ENCODE measurements at regions not wholly inside any gene's neighbourhood (a gene's known extent, or its start where the extent isn't known, plus 50 kb on each side); places are given as distances from the start of the nearest gene placed in this dataset.

DNA sequence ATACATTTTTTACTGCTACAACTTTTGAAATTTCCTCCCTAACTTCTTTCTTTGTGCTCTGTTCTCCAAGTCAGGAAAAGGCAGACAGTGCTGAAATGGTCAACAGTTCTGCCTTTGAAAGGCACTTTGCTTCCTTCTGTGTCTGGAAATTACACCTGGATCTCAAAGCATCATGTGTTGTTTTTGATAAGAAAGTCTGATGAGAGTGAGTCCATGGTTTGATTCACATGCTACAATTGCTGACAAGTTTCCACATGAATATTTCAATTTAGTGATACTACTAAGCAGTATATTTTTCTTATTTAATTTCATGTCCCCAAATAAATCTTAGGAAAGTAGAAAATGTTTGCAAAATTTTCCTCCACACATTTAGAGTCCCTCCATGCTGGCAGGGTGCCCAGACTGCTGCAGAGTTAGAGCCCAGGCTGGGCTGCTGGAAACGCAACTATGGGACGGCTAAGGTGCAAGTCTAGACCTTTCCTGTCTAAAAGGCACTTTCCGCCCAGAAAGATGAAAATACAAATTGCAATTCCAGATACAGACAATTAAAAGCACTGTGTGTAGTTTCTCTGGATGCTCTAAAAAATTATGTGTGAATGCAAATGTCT, 96.6 kb upstream of the RUNX1 start:
- no TSS peak for BruUV-seq (replicated peaks)
- no peaks in the 10 kb centered on the region for H4K20me1 ChIP-seq (ENCODE audit: insufficient read depth, low read length)
- TF ChIP-seq, protein P1, sequence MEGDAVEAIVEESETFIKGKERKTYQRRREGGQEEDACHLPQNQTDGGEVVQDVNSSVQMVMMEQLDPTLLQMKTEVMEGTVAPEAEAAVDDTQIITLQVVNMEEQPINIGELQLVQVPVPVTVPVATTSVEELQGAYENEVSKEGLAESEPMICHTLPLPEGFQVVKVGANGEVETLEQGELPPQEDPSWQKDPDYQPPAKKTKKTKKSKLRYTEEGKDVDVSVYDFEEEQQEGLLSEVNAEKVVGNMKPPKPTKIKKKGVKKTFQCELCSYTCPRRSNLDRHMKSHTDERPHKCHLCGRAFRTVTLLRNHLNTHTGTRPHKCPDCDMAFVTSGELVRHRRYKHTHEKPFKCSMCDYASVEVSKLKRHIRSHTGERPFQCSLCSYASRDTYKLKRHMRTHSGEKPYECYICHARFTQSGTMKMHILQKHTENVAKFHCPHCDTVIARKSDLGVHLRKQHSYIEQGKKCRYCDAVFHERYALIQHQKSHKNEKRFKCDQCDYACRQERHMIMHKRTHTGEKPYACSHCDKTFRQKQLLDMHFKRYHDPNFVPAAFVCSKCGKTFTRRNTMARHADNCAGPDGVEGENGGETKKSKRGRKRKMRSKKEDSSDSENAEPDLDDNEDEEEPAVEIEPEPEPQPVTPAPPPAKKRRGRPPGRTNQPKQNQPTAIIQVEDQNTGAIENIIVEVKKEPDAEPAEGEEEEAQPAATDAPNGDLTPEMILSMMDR (conservative IDR thresholded peaks at IDR 0.05; ENCODE audit: low read length) = no peak
- TF ChIP-seq EZH2phosphoT487 (IDR thresholded peaks at IDR 0.05; ENCODE audit: borderline replicate concordance, low read depth, low read length) = no peak
- ChIA-PET POLR2A (no interaction called here), CTCF (ENCODE audit: unreplicated experiment) (no interaction called here)
- no peaks in the 10 kb centered on the region for H3K79me2 ChIP-seq (ENCODE audit: insufficient read depth, low read depth, low read length)
- H2AFZ ChIP-seq (ENCODE audit: low read length) = no peak overlapping the region
- no peaks in the 10 kb centered on the region; the same call in 1 of the 2 replicates for H3K9me3 ChIP-seq (ENCODE audit: low read length)
- no peak overlapping the region for H3K4me3 ChIP-seq (ENCODE audit: low read depth, low read length, poor library complexity, severe bottlenecking)
- no peaks in the 10 kb centered on the region for H3K9me2 ChIP-seq (ENCODE audit: insufficient read depth, low read length)
- H3K36me3 ChIP-seq (ENCODE audit: insufficient read depth, low read length) = no peaks in the 10 kb centered on the region
- no peak overlapping the region for H3K4me2 ChIP-seq (ENCODE audit: low read length)
- no peak for DNase-seq (ENCODE audit: low spot score)
- peaks cover 2% of the 10 kb centered on the region for H3K4me1 ChIP-seq (ENCODE audit: insufficient read depth, low read length, poor library complexity, severe bottlenecking)
- intact Hi-C loops (cut with micrococcal nuclease; ENCODE audit: unreplicated experiment) = no loop called here
- H3K27ac ChIP-seq (ENCODE audit: low read depth, low read length, poor library complexity, severe bottlenecking) = no peak overlapping the region

DNA sequence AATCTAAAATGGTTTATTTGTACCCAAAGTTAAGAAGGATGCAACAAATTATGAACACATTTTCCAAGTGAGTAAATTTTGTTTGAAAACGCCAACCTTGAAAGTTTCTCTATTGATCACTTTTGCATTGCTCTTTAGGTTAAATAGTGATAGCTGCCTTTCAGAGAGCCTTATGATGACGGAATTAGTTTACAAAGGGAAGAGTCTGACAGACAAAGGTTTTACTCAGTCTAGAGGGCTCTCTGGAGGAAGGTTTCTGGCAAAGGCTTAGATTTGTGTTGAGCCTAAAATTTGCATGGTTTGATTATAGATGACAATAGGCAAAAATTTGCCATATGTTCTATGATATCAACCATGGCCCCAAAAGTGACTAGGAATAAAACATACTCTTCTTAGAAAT, 95.9 kb upstream of the RUNX1 start:
- Histone ChIP-seq H3K36me3 (ENCODE audit: insufficient read depth, low read length) (no peaks in the 10 kb centered on the region), H3K27ac (ENCODE audit: low read depth, low read length, poor library complexity, severe bottlenecking) (no peak overlapping the region), H3K4me1 (ENCODE audit: insufficient read depth, low read length, poor library complexity, severe bottlenecking) (peaks cover 4% of the 10 kb centered on the region), H3K79me2 (ENCODE audit: insufficient read depth, low read depth, low read length) (no peaks in the 10 kb centered on the region), H4K20me1 (ENCODE audit: insufficient read depth, low read length) (no peaks in the 10 kb centered on the region), H2AFZ (ENCODE audit: low read length) (no peak overlapping the region), H3K4me2 (ENCODE audit: low read length) (no peak overlapping the region), H3K4me3 (ENCODE audit: low read depth, low read length, poor library complexity, severe bottlenecking) (no peak overlapping the region), H3K9me2 (ENCODE audit: insufficient read depth, low read length) (no peaks in the 10 kb centered on the region), H3K9me3 (ENCODE audit: low read length) (no peaks in the 10 kb centered on the region)
- no TSS peak for BruUV-seq (replicated peaks)
- ChIA-PET POLR2A (no interaction called here), CTCF (ENCODE audit: unreplicated experiment) (no interaction called here)
- TF ChIP-seq, protein P1 (conservative IDR thresholded peaks at IDR 0.05; ENCODE audit: low read length) = no peak
- no peak for TF ChIP-seq EZH2phosphoT487 (IDR thresholded peaks at IDR 0.05; ENCODE audit: borderline replicate concordance, low read depth, low read length)
- DNase-seq (ENCODE audit: low spot score) = no peak
- intact Hi-C loops (cut with micrococcal nuclease; ENCODE audit: unreplicated experiment) = no loop called here

DNA sequence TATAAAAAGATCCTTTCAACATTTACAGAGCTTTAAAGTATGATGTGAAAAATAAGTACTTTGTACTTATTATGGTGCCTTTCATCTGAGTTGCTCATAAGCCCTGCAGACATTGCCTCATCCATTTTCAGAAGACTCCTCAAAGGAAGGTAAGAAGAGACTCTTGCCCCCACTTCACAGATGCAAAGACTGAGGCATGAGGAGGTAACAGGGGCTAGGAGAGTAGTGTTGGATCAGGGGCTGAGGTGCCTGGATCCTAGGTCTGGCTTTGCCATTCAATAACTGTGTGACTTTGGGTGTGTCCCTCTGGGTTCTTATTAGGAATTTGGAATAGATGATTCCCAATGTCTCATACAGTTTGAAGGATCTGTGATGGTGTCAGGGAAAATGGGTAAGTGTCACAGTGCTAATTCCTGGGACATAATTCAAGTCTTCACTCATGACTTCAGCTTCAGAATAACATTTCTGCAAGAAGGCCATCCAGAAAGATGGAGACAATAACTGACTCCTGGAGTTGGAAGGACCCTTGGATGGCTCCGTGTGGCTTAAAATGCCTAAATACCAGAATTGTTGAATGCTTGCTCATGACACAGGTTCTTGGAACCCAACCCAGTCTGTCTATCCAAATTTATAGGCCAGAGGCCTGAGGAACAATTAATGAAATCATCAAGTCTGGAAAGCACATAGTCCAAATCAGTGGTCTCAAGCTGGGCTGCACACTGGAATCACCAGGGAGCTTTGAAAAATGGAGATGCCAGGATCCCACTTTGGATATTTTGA, 93.1 kb upstream of the RUNX1 start:
- Histone ChIP-seq H3K79me2 (ENCODE audit: insufficient read depth, low read depth, low read length) (no peaks in the 10 kb centered on the region), H4K20me1 (ENCODE audit: insufficient read depth, low read length) (no peaks in the 10 kb centered on the region), H3K36me3 (ENCODE audit: insufficient read depth, low read length) (no peaks in the 10 kb centered on the region), H3K4me2 (ENCODE audit: low read length) (no peak overlapping the region), H3K4me1 (ENCODE audit: insufficient read depth, low read length, poor library complexity, severe bottlenecking) (peaks cover 19% of the 10 kb centered on the region), H3K27ac (ENCODE audit: low read depth, low read length, poor library complexity, severe bottlenecking) (no peak overlapping the region), H3K9me2 (ENCODE audit: insufficient read depth, low read length) (no peaks in the 10 kb centered on the region), H2AFZ (ENCODE audit: low read length) (no peak overlapping the region), H3K4me3 (ENCODE audit: low read depth, low read length, poor library complexity, severe bottlenecking) (no peak overlapping the region), H3K9me3 (ENCODE audit: low read length) (no peaks in the 10 kb centered on the region)
- ChIA-PET POLR2A (no interaction called here), CTCF (ENCODE audit: unreplicated experiment) (no interaction called here)
- BruUV-seq (replicated peaks) = no TSS peak
- intact Hi-C loops (cut with micrococcal nuclease; ENCODE audit: unreplicated experiment) = no loop called here
- no peak for DNase-seq (ENCODE audit: low spot score)
- TF ChIP-seq EZH2phosphoT487 (IDR thresholded peaks at IDR 0.05; ENCODE audit: borderline replicate concordance, low read depth, low read length) = no peak
- TF ChIP-seq, protein P1 (conservative IDR thresholded peaks at IDR 0.05; ENCODE audit: low read length) = no peak

All from OCI-LY7 (cell line).